ENCODE measurements at regions not wholly inside any gene's neighbourhood (a gene's known extent, or its start where the extent isn't known, plus 50 kb on each side); places are given as distances from the start of the nearest gene placed in this dataset.

DNA sequence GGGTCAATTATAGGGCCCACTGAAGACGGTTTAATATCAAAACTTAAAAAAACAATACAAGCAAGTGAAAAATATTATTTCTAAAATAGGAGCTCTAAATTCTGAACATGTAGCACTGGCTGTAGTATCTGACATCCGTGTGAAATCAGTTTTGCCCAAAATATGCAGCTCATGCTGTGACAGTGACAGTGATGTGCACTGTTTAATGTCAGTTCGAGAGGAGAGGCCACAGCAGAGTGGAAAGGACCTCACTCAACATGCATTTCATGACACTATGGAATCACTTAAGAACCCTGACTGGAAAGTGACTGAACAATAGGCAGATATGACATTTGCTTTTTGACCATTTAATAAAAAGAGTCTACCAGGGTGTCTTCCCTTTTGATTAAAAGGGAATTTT is 397.0 kb downstream of the FRK start:
- Mint-ChIP-seq H3K4me3 (no peak overlapping the region), H3K9me3 (peaks cover 14% of the 10 kb centered on the region), H3K36me3 (ENCODE audit: insufficient read depth) (no peaks in the 10 kb centered on the region), H3K4me1 (no peaks in the 10 kb centered on the region), H3K27ac (ENCODE audit: low read depth) (no peak overlapping the region), H3K27me3 (no peaks in the 10 kb centered on the region)
- no peak for DNase-seq (ENCODE audit: low spot score in 2 of 2)
- no peak for ATAC-seq (replicated peaks; ENCODE audit: extremely low read depth, poor library complexity, severe bottlenecking)

DNA sequence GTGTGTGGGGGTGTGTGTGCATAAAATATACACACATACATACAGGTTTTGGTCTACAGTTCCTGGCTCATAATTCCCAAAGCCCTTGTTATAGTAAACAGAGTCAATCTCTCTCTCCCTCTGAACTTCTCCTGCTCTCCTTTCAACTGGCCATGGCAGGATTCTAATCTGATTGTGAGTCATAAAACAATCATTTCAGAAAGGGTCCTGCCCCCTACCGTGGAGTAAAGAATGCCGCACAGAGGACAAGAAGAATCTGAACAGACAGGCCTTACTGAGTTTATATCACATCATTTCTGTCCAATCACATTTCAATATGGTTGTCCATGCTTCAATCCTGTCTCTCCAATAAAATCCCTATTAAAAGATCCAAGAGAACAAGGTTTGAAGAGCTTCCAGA is 416.9 kb downstream of the FRK start:
- DNase-seq (ENCODE audit: low spot score in 2 of 2) (no peak), ATAC-seq (replicated peaks; ENCODE audit: extremely low read depth, poor library complexity, severe bottlenecking) (no peak)
- Mint-ChIP-seq H3K36me3 (ENCODE audit: insufficient read depth) (peaks cover 2% of the 10 kb centered on the region), H3K4me3 (no peak overlapping the region), H3K27ac (ENCODE audit: low read depth) (no peak overlapping the region), H3K4me1 (no peaks in the 10 kb centered on the region), H3K9me3 (peaks cover 16% of the 10 kb centered on the region), H3K27me3 (no peaks in the 10 kb centered on the region)

DNA sequence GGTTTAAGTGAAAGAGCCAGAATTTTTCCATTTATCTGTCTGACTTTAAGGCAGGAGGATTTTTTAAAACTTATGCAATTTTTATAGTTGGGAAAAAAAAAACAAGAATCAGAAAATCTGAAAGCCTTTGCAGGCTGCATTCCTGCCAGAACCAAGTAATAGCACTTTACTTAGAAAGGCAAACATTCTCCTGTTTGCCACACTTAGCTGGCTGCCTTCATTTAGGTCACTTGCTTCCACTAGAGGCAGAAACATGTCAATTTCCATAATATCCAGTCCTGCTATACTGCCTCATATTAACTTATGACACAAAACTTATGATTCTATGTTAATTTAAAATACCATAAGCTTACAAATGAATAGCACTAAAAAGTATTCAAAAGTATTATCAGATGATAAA is 425.8 kb downstream of the FRK start:
- H3K9me3 Mint-ChIP-seq, result no peaks in the 10 kb centered on the region
- H3K36me3 Mint-ChIP-seq (ENCODE audit: insufficient read depth), result no peaks in the 10 kb centered on the region

DNA sequence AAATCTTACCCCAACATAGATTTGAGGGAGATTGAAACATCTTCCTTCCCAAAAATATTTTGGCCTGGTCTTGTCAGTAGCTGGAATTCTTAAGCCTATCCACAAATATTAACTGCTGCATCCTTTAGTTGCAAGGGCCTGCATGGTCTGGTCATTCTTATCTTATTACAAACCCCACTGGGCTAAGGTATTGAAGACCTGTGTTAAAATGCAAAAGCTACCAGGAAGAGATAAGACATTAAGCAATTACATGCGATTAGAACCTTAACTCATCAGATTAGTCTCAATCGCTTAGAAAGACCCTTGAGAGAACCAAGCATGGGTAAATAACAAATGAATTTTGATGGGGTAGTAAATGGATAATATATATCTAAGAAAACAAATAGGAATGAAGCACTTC is 426.6 kb downstream of the FRK start:
- no peak for ATAC-seq (replicated peaks; ENCODE audit: extremely low read depth, poor library complexity, severe bottlenecking)
- H3K4me3 Mint-ChIP-seq, result no peak overlapping the region
- H3K36me3 Mint-ChIP-seq (ENCODE audit: insufficient read depth), result no peaks in the 10 kb centered on the region
- no peaks in the 10 kb centered on the region for H3K9me3 Mint-ChIP-seq
- H3K27ac Mint-ChIP-seq (ENCODE audit: low read depth), result no peak overlapping the region
- no peaks in the 10 kb centered on the region for H3K4me1 Mint-ChIP-seq
- no peaks in the 10 kb centered on the region for H3K27me3 Mint-ChIP-seq
- DNase-seq (ENCODE audit: low spot score in 2 of 2), result no peak

More for the DNA sequence above, 425.8 kb downstream of the FRK start:
- Mint-ChIP-seq H3K27me3 (no peaks in the 10 kb centered on the region), H3K4me1 (no peaks in the 10 kb centered on the region), H3K4me3 (no peak overlapping the region), H3K27ac (ENCODE audit: low read depth) (no peak overlapping the region)
- ATAC-seq (replicated peaks; ENCODE audit: extremely low read depth, poor library complexity, severe bottlenecking), result no peak
- no peak for DNase-seq (ENCODE audit: low spot score in 2 of 2)

DNA sequence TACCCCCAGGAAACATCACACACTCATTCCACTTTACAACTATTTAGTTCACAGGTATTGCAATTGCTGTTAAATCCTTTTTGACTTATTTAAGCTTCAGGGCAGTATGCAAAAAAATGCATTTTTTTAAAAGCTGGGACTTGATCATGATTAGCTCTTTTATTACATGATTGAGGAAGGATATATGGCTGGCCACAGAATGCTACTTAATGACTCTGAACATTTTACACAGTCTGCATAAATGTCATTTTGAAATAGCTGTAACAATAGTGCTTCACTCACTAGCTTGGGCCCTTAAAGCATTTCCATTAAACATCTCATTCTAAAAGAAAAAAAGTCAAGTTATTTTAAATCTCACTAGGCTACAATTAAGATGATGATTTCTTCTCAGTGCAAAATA is 429.7 kb downstream of the FRK start:
- no peaks in the 10 kb centered on the region for H3K27me3 Mint-ChIP-seq
- no peak overlapping the region for H3K27ac Mint-ChIP-seq (ENCODE audit: low read depth)
- no peaks in the 10 kb centered on the region for H3K4me1 Mint-ChIP-seq
- no peaks in the 10 kb centered on the region for H3K36me3 Mint-ChIP-seq (ENCODE audit: insufficient read depth)
- ATAC-seq (replicated peaks; ENCODE audit: extremely low read depth, poor library complexity, severe bottlenecking) (no peak), DNase-seq (ENCODE audit: low spot score in 2 of 2) (no peak)
- H3K4me3 Mint-ChIP-seq, result no peak overlapping the region
- no peaks in the 10 kb centered on the region for H3K9me3 Mint-ChIP-seq

DNA sequence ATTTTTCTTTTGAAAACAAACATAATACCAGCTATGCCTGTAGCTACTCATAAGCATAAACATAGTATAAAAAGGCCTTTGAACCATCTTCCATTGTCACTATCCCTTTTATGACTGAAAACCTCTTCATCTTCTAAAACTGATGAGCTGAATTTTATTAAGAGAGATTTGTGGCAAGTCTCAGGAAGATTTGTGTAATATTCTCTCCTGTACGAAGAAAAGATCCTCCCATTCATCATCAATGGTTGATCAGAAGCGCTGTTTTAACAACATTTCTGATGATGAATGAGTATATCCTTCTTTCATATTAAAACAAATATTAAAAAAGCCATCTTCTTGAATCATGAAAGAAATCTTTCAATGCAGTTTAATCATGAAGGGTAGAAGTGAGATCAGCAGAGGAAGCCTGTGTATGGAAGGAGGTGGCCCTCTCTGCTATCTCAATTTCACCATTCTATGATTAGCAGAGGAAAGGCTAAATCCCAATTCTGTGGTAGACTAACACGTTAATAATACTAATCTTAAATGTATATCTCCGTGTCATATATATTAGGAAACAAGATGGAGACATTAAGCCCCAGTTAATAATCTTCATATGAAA is 430.2 kb downstream of the FRK start:
- Mint-ChIP-seq H3K4me1 (no peaks in the 10 kb centered on the region), H3K27ac (ENCODE audit: low read depth) (no peak overlapping the region), H3K36me3 (ENCODE audit: insufficient read depth) (no peaks in the 10 kb centered on the region), H3K4me3 (no peak overlapping the region), H3K27me3 (no peaks in the 10 kb centered on the region), H3K9me3 (no peaks in the 10 kb centered on the region)
- DNase-seq (ENCODE audit: low spot score in 2 of 2) (no peak), ATAC-seq (replicated peaks; ENCODE audit: extremely low read depth, poor library complexity, severe bottlenecking) (no peak)

DNA sequence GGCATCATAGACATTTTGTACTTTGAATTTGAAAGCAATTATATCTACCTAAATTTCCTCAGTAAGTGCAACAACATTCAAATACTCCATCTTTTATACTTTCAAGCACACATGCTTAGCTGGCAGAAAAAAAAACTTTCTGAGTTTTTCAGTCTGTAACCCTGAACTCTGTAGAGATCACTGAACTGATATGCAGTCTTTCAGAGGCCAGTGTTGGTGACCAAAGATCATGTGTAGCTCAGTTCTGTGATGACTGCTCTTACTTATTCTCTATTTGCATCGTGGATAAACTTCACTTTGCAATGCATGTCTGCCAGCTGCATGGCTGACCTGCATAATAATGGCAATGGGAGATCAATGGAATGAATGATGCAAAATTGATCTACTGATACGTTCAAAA is 431.3 kb downstream of the FRK start:
- Mint-ChIP-seq H3K4me1 (no peaks in the 10 kb centered on the region), H3K4me3 (no peak overlapping the region), H3K9me3 (no peaks in the 10 kb centered on the region), H3K27ac (ENCODE audit: low read depth) (no peak overlapping the region), H3K36me3 (ENCODE audit: insufficient read depth) (no peaks in the 10 kb centered on the region), H3K27me3 (no peaks in the 10 kb centered on the region)
- ATAC-seq (replicated peaks; ENCODE audit: extremely low read depth, poor library complexity, severe bottlenecking) (no peak), DNase-seq (ENCODE audit: low spot score in 2 of 2) (no peak)

DNA sequence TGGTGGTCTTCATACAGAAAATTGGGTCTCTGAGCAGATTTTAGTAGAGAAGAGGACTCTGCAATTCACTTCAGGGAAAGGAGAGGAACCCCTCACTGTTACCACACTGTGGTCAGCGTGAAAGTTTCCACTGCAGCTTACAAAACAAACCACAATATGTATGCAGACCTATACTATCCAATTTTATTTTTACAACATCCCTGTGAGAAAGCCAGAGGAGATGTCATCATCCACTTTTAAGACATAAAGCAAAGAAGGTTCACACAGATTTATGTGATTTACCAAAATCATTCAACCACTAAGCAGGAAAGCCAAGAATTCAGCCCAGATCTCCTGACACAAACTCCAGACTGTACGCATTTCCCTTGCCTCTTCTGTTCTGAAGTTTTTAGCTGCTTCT is 442.4 kb downstream of the FRK start:
- DNase-seq (ENCODE audit: low spot score in 2 of 2) (no peak), ATAC-seq (replicated peaks; ENCODE audit: extremely low read depth, poor library complexity, severe bottlenecking) (no peak)
- H3K4me1 Mint-ChIP-seq, result no peaks in the 10 kb centered on the region
- H3K27ac Mint-ChIP-seq (ENCODE audit: low read depth), result no peak overlapping the region
- no peaks in the 10 kb centered on the region for H3K27me3 Mint-ChIP-seq
- no peaks in the 10 kb centered on the region for H3K36me3 Mint-ChIP-seq (ENCODE audit: insufficient read depth)
- no peak overlapping the region for H3K4me3 Mint-ChIP-seq
- H3K9me3 Mint-ChIP-seq, result peaks cover 29% of the 10 kb centered on the region

DNA sequence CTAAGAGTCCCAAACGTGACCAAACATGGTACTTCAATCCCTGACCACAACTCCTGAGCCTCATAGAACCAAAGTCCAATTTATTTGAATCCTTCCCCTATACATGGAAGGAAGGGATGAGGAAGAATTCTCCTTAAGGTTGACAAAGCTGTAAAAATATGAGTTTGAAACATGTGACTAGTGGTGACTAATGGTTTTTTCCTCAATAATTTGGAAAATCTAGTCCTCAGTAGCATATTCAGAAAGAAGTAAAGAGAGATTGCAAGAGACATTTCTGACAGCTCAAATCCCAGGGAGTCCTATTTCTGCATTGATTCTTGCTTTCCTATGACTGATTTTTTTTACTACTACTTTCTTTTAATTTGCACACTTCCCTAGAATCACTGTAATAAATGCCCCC is 443.7 kb downstream of the FRK start:
- no peak for ATAC-seq (replicated peaks; ENCODE audit: extremely low read depth, poor library complexity, severe bottlenecking)
- no peak overlapping the region for H3K27ac Mint-ChIP-seq (ENCODE audit: low read depth)

DNA sequence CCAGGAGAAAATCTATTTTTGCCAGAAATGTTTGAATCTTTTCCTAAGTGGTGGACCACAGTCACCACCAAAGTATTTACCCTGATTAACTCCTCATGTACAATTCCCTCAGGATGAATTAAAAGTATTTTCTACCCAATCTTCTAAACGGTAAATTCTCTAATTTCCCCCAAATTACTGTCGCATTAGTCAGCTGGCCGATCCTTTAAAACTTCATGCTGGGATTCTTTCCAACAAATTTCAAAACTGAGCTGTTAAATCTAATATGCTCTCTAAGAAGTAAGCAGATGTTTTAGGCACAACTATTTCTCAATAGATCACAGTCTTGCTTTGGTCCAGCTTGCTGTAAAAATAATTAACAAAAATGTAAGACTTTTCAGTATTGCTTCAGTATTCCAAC is 447.2 kb downstream of the FRK start:
- DNase-seq (ENCODE audit: low spot score in 2 of 2) (no peak), ATAC-seq (replicated peaks; ENCODE audit: extremely low read depth, poor library complexity, severe bottlenecking) (no peak)
- Mint-ChIP-seq H3K27ac (ENCODE audit: low read depth) (no peak overlapping the region), H3K27me3 (no peaks in the 10 kb centered on the region), H3K36me3 (ENCODE audit: insufficient read depth) (no peaks in the 10 kb centered on the region), H3K4me3 (no peak overlapping the region), H3K4me1 (no peaks in the 10 kb centered on the region), H3K9me3 (peaks cover 28% of the 10 kb centered on the region)

More for the DNA sequence above, 443.7 kb downstream of the FRK start:
- Mint-ChIP-seq H3K27me3 (no peaks in the 10 kb centered on the region), H3K36me3 (ENCODE audit: insufficient read depth) (no peaks in the 10 kb centered on the region), H3K4me3 (no peak overlapping the region), H3K9me3 (peaks cover 24% of the 10 kb centered on the region), H3K4me1 (no peaks in the 10 kb centered on the region)
- DNase-seq (ENCODE audit: low spot score in 2 of 2), result no peak

DNA sequence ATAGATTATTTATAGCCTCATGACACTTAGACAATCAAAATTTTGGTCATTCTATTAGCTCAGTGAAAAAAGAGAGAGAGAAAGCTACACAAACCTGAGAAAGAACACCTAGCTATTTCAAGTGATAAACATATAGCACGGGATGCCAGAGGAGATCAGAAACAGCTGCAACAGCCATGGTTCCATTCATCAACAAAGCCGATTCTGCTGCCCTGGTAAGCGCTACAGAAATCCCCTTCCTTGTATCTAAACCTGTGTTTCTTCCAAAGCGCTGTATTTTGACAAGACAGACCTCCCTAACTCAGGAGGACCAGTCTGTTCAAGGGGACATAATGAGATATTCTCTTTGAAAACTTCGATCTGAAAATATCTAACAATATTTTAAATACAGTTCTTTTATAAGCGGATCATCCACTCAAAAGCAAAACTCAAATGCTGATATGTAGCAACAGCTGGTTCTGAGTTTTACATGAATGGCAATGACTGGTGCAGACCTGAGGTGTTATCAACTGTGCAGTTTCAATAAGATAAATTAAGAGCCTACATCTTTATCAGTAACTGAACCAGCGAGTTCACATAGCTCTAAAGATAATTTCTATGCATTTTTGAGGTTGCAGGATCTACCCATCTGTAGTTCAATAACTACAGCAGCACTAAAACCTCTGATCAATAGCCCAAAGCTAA is 447.8 kb downstream of the FRK start:
- Mint-ChIP-seq H3K27ac (ENCODE audit: low read depth) (no peak overlapping the region), H3K4me1 (no peaks in the 10 kb centered on the region), H3K36me3 (ENCODE audit: insufficient read depth) (no peaks in the 10 kb centered on the region), H3K9me3 (peaks cover 26% of the 10 kb centered on the region), H3K4me3 (no peak overlapping the region), H3K27me3 (no peaks in the 10 kb centered on the region)
- DNase-seq (ENCODE audit: low spot score in 2 of 2) (no peak), ATAC-seq (replicated peaks; ENCODE audit: extremely low read depth, poor library complexity, severe bottlenecking) (no peak)

DNA sequence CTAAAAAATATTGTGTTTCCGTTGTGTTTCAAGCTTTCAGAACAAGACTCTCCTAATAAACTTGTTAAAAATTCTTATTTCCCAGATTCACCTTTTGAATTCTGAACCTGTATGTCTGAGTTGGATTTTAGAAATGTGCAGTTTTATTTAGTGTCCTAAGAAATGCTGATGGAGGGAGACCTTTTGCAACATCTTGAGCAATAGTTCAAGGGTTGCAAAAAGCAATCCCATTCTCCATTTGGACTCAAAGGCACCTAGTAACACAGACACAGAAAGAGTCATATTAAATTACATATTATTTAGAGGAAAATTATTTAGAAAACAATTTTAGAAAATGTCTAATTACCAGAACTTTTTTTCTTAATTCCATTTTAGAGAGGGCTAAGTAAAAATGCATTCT is 448.5 kb downstream of the FRK start:
- H3K36me3 Mint-ChIP-seq (ENCODE audit: insufficient read depth), result no peaks in the 10 kb centered on the region
- DNase-seq (ENCODE audit: low spot score in 2 of 2), result no peak
- H3K27ac Mint-ChIP-seq (ENCODE audit: low read depth), result no peak overlapping the region
- H3K4me1 Mint-ChIP-seq, result no peaks in the 10 kb centered on the region
- H3K9me3 Mint-ChIP-seq, result peaks cover 26% of the 10 kb centered on the region
- no peak overlapping the region for H3K4me3 Mint-ChIP-seq
- no peaks in the 10 kb centered on the region for H3K27me3 Mint-ChIP-seq
- no peak for ATAC-seq (replicated peaks; ENCODE audit: extremely low read depth, poor library complexity, severe bottlenecking)

DNA sequence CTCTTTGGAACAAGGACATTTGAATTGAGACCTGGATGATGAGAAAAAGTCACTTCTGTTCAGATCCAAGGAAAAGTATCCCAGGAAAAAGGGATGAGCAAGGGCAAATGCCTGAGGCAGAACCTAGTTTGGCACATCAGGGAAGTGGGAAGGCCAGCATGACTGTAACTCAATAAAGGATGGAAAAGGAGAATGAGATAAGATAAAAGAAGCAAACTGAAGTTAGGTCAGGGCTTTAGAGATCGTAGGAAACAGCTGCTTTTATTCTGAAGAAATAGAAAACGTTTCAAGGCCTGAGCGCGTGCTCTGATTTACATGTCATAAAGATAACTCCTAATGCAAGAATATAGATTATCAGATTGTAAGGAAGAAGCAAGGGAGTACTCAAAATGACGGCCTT is 450.0 kb downstream of the FRK start:
- Mint-ChIP-seq H3K27me3 (no peaks in the 10 kb centered on the region), H3K36me3 (ENCODE audit: insufficient read depth) (no peaks in the 10 kb centered on the region), H3K4me3 (no peak overlapping the region), H3K27ac (ENCODE audit: low read depth) (no peak overlapping the region), H3K9me3 (peaks cover 26% of the 10 kb centered on the region), H3K4me1 (no peaks in the 10 kb centered on the region)
- DNase-seq (ENCODE audit: low spot score in 2 of 2) (no peak), ATAC-seq (replicated peaks; ENCODE audit: extremely low read depth, poor library complexity, severe bottlenecking) (no peak)

Data from central memory CD8-positive, alpha-beta T cell (primary cell).